H1 (cell line): ENCODE measurements at regions not wholly inside any gene's neighbourhood (a gene's known extent, or its start where the extent isn't known, plus 50 kb on each side); places are given as distances from the start of the nearest gene placed in this dataset.

Experiments used
- CTCF ChIA-PET: fragments of 300-600 bp; sonication (Branson Sonifier 250); formaldehyde crosslinking; loops from one replicate; lab custom pipeline; 2021; ENCODE audit not compliant: partially characterized antibody; lab: Charles Lee
- POLR2A ChIA-PET: fragments of 300-600 bp; sonication (Branson Sonifier 250); formaldehyde crosslinking; loops from one replicate; lab custom pipeline; 2021; ENCODE audit warnings: inconsistent platforms; ENCODE audit not compliant: partially characterized antibody; lab: Charles Lee
- DNase-seq, 2 experiments: peaks; one replicate each; pipeline versions ENCODE4 v3.0.0 to v3.0.0-alpha.2; 2010 to 2022; ENCODE audit warnings: low spot score in 2 of 2, low read depth in 1 of 2, mixed read lengths in 1 of 2
- FAIRE-seq: peaks from 2 replicates; lab custom pipeline; 2011; peaks lifted over from hg19 to GRCh38; lab: Jason Lieb, UNC
- H2AFZ ChIP-seq: 2 replicates; pipeline ENCODE4 v1.8.1; 2012; ENCODE audit warnings: low read length, inconsistent platforms
- H2AK5ac ChIP-seq: 2 replicates; pipeline ENCODE4 v1.6.1; 2013; ENCODE audit warnings: low read depth, low read length
- H2BK120ac ChIP-seq: replicated peaks from 2 replicates; pipeline ENCODE3; 2013; ENCODE audit warnings: low read depth, low read length, inconsistent platforms
- H2BK12ac ChIP-seq: 2 replicates; pipeline ENCODE4 v1.6.1; 2013; ENCODE audit warnings: low read depth, low read length
- H2BK15ac ChIP-seq: 2 replicates; pipeline ENCODE4 v1.6.1; 2013; ENCODE audit warnings: low read length
- H2BK20ac ChIP-seq: 2 replicates; pipeline ENCODE4 v1.6.1; 2013; ENCODE audit warnings: low read length
- H2BK5ac ChIP-seq: 2 replicates; pipeline ENCODE4 v1.6.1; 2013; ENCODE audit warnings: low read depth, low read length
- H3K14ac ChIP-seq: 2 replicates; pipeline ENCODE4 v1.6.1; 2013; ENCODE audit warnings: inconsistent platforms; ENCODE audit not compliant: insufficient read length
- H3K18ac ChIP-seq: 2 replicates; pipeline ENCODE4 v1.6.1; 2013; ENCODE audit warnings: low read length; ENCODE audit errors: extremely low read depth
- H3K23ac ChIP-seq: 2 replicates; pipeline ENCODE4 v1.6.1; 2013; ENCODE audit warnings: inconsistent platforms; ENCODE audit not compliant: insufficient read length
- H3K23me2 ChIP-seq: 2 replicates; pipeline ENCODE4 v1.6.1; 2013; ENCODE audit warnings: low read depth, low read length
- H3K27ac ChIP-seq: 2 replicates; pipeline ENCODE4 v1.6.1; 2011; ENCODE audit warnings: low read depth, low read length, inconsistent platforms
- H3K27me3 ChIP-seq, 4 experiments: replicated peaks in 1 of 4; 1 replicate in 1 of 4; 2 replicates in 3 of 4; pipeline versions ENCODE4 v1.6.1 to v1.8.1; 2011 to 2013; ENCODE audit warnings: low read length in 3 of 4, mild to moderate bottlenecking in 3 of 4, inconsistent platforms in 2 of 4, mixed read lengths in 2 of 4, moderate library complexity in 1 of 4; ENCODE audit not compliant: control insufficient read depth in 3 of 4, insufficient read depth in 3 of 4; ENCODE audit errors: extremely low read depth in 1 of 4
- H3K36me3 ChIP-seq, 4 experiments: 2 replicates each; pipeline versions ENCODE4 v1.6.1 to v1.8.1; 2011 to 2013; ENCODE audit warnings: mild to moderate bottlenecking in 4 of 4, low read length in 3 of 4, moderate library complexity in 2 of 4, control low read depth in 1 of 4, inconsistent platforms in 1 of 4; ENCODE audit not compliant: insufficient read depth in 4 of 4, control insufficient read depth in 2 of 4
- H3K4ac ChIP-seq: replicated peaks from 2 replicates; pipeline ENCODE3; 2013; ENCODE audit warnings: low read length, low read depth, mixed read lengths, inconsistent platforms; ENCODE audit not compliant: insufficient read length
- H3K4me1 ChIP-seq, 4 experiments: replicated peaks in 1 of 4; 1 replicate in 1 of 4; 2 replicates in 3 of 4; pipeline versions ENCODE4 v1.6.1 to v1.8.1; 2011 to 2013; ENCODE audit warnings: low read length in 3 of 4, inconsistent platforms in 2 of 4, mixed read lengths in 1 of 4; ENCODE audit not compliant: insufficient read depth in 4 of 4, control insufficient read depth in 3 of 4
- H3K4me2 ChIP-seq, 2 experiments: 2 replicates each; pipeline versions ENCODE4 v1.6.1 to v1.8.1; 2011 to 2013; ENCODE audit warnings: low read depth in 2 of 2, low read length in 2 of 2, control low read depth in 1 of 2, inconsistent platforms in 1 of 2, mild to moderate bottlenecking in 1 of 2; ENCODE audit not compliant: insufficient read depth in 1 of 2
- H3K4me3 ChIP-seq, 4 experiments: fragments of 200-600, 300-600 bp in 1 of 4; sonication (generic), shearing (Covaris generic), sonication (Bioruptor Twin) in 1 of 4; 2 replicates each; pipeline versions ENCODE4 v1.5.1 to v1.8.1; 2011 to 2016; ENCODE audit warnings: low read length in 4 of 4, low read depth in 3 of 4, control low read depth in 2 of 4, inconsistent platforms in 2 of 4, mild to moderate bottlenecking in 2 of 4, mixed read lengths in 1 of 4, moderate library complexity in 1 of 4; ENCODE audit not compliant: insufficient read depth in 2 of 4; ENCODE audit errors: extremely low read depth in 1 of 4
- H3K56ac ChIP-seq: replicated peaks from 2 replicates; pipeline ENCODE3; 2013; ENCODE audit warnings: low read depth, mild to moderate bottlenecking, mixed read lengths, low read length, inconsistent platforms; ENCODE audit not compliant: insufficient read length
- H3K79me1 ChIP-seq: 2 replicates; pipeline ENCODE4 v1.6.1; 2013; ENCODE audit warnings: low read depth, low read length, control low read depth
- H3K79me2 ChIP-seq, 2 experiments: 2 replicates each; pipeline versions ENCODE4 v1.6.1 to v1.8.1; 2012 to 2013; ENCODE audit warnings: low read length in 2 of 2, mild to moderate bottlenecking in 2 of 2, inconsistent platforms in 1 of 2; ENCODE audit not compliant: insufficient read depth in 2 of 2, control insufficient read depth in 1 of 2
- H3K9ac ChIP-seq, 4 experiments: replicated peaks in 1 of 4; 1 replicate in 1 of 4; 2 replicates in 3 of 4; pipeline versions ENCODE4 v1.6.1 to v1.8.1; 2011 to 2013; ENCODE audit warnings: low read depth in 3 of 4, low read length in 3 of 4, control low read depth in 2 of 4, mild to moderate bottlenecking in 2 of 4, moderate library complexity in 2 of 4, inconsistent platforms in 1 of 4; ENCODE audit errors: extremely low read depth in 1 of 4
- H3K9me3 ChIP-seq, 2 experiments: 2 replicates each; pipeline versions ENCODE4 v1.6.1 to v1.8.1; 2012 to 2013; ENCODE audit warnings: mild to moderate bottlenecking in 2 of 2, moderate library complexity in 2 of 2, control low read depth in 1 of 2, inconsistent platforms in 1 of 2, low read depth in 1 of 2, low read length in 1 of 2, mixed read lengths in 1 of 2; ENCODE audit not compliant: insufficient read depth in 2 of 2
- H4K20me1 ChIP-seq, 2 experiments: replicated peaks in 1 of 2; 2 replicates each; pipeline versions ENCODE3 to v1.8.1; 2011 to 2013; ENCODE audit warnings: inconsistent platforms in 2 of 2, low read length in 2 of 2, mild to moderate bottlenecking in 1 of 2; ENCODE audit not compliant: insufficient read depth in 2 of 2, control insufficient read depth in 1 of 2
- H4K5ac ChIP-seq: 2 replicates; pipeline ENCODE4 v1.6.1; 2013; ENCODE audit warnings: low read length, low read depth, mixed read lengths, inconsistent platforms; ENCODE audit not compliant: insufficient read length
- H4K8ac ChIP-seq: 2 replicates; pipeline ENCODE4 v1.8.0; 2013; ENCODE audit warnings: mild to moderate bottlenecking, moderate library complexity, low read length, inconsistent platforms; ENCODE audit not compliant: insufficient read depth; ENCODE audit errors: extremely low read depth
- H4K91ac ChIP-seq: replicated peaks from 2 replicates; pipeline ENCODE3; 2013; ENCODE audit warnings: low read length, mixed read lengths, inconsistent platforms; ENCODE audit not compliant: insufficient read length
- CBX5 ChIP-seq: fragments of 300-800, 300-1000 bp; sonication (generic); IDR thresholded peaks from 2 replicates; pipeline ENCODE4 v1.7.1; 2016; ENCODE audit warnings: antibody characterized with exemption, low read length, low read depth
- CTBP2 ChIP-seq: IDR thresholded peaks from 2 replicates; pipeline ENCODE4 v1.7.0; 2011; ENCODE audit warnings: borderline replicate concordance, mild to moderate bottlenecking, moderate library complexity, mixed read lengths, low read length; ENCODE audit not compliant: insufficient read depth, insufficient read length
- GTF2F1 ChIP-seq: IDR thresholded peaks from 2 replicates; pipeline ENCODE4 v1.6.1; 2012; ENCODE audit warnings: low read depth, low read length, improper control_type of control experiment, borderline replicate concordance
- HDAC2 ChIP-seq, 2 experiments: fragments of 300-600 bp in 1 of 2; sonication (generic) in 1 of 2; IDR thresholded peaks; 2 replicates each; pipeline ENCODE4 v1.6.1; 2011 to 2012; ENCODE audit warnings: low read depth in 2 of 2, low read length in 2 of 2, mild to moderate bottlenecking in 2 of 2, moderate library complexity in 2 of 2, borderline replicate concordance in 1 of 2, inconsistent platforms in 1 of 2
- HDAC6 ChIP-seq: IDR thresholded peaks from one replicate; pipeline ENCODE4 v1.7.1; 2012; ENCODE audit warnings: low read depth, mild to moderate bottlenecking, inconsistent platforms, low read length, moderate library complexity
- NANOG ChIP-seq: IDR thresholded peaks from 2 replicates; pipeline ENCODE4 v1.6.1; 2011; ENCODE audit warnings: low read length, low read depth, mild to moderate bottlenecking, inconsistent platforms; ENCODE audit not compliant: insufficient read depth, poor library complexity, severe bottlenecking
- POLR2AphosphoS5 ChIP-seq: IDR thresholded peaks from 2 replicates; pipeline ENCODE4 v1.6.1; 2011; ENCODE audit warnings: low read depth, low read length
- RFX5 ChIP-seq: IDR thresholded peaks from 2 replicates; pipeline ENCODE4 v1.6.1; 2011; ENCODE audit warnings: low read depth, low read length, improper control_type of control experiment, borderline replicate concordance
- WGBS, 2 experiments: shearing (Covaris generic) in 1 of 2; methylation state at CpG; one replicate each; pipeline versions ENCODE4 v1.1.6 to v1.1.7; 2013 to 2015; ENCODE audit warnings: low lambda C conversion rate in 2 of 2, mixed read lengths in 2 of 2, inconsistent platforms in 1 of 2, low coverage in 1 of 2, missing lambda C conversion rate in 1 of 2; ENCODE audit not compliant: insufficient replicate concordance in 2 of 2, insufficient coverage in 1 of 2, insufficient read length in 1 of 2; ENCODE audit errors: extremely low coverage in 1 of 2, missing lambda C conversion rate in 1 of 2; 5-methylcytosine and 5-hydroxymethylcytosine counted together
- TF ChIP-seq, protein P1 (sequence below): IDR thresholded peaks from 2 replicates; pipeline ENCODE4 v1.6.1; 2011; ENCODE audit warnings: low read length, improper control_type of control experiment

DNA sequence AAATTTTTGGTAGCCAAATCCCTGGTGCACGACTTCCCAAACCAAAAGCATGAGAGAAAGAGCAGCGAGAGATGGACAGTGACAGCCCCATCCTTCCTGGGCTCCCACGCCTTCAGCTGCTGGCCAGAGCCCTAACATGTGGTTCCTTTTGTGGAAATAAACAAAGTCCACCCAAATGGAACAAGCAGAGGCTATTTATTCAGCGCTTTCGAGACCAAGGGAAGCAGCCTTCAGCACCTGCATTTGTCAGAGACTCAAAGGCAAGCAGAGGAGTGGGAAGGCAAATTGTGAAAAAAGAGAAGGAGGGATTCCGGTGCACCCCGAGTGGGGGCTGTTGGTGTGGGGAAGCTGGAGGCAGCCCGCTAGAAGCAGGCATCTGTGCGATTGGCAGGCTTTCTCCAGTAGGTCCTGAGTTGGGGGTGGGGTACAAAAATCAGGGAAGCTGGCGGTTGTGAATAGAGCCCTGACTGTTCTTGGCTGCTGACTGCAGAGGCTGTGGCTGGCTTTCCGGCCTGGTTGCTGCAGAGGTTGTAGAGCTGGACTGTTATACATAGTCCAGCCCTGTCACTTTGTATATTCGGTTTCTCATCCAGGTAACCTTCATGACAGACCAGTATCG is 427.2 kb downstream of the OCA2 start:
- WGBS, 2 experiments, result 83% methylated on average over 13 of the region's 13 CpGs; no CpG with 5 or more reads in 1 of the 2 experiments
- TF ChIP-seq NANOG (no peak), HDAC2 (IDR thresholded peaks at IDR 0.05; ENCODE audit: borderline replicate concordance in 1 of 2, low read depth in 2 of 2, low read length in 2 of 2) (no peak), RFX5 (no peak), CBX5 (no peak), CTBP2 (no peak), POLR2AphosphoS5 (no peak), GTF2F1 (no peak), HDAC6 (no peak)
- TF ChIP-seq, protein P1, sequence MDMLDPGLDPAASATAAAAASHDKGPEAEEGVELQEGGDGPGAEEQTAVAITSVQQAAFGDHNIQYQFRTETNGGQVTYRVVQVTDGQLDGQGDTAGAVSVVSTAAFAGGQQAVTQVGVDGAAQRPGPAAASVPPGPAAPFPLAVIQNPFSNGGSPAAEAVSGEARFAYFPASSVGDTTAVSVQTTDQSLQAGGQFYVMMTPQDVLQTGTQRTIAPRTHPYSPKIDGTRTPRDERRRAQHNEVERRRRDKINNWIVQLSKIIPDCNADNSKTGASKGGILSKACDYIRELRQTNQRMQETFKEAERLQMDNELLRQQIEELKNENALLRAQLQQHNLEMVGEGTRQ, result no peak

More for the DNA sequence above, 427.2 kb downstream of the OCA2 start:
- H3K79me1 ChIP-seq, result 0 out of 2 replicates have a peak, but pooled peaks cover 2% of the 10 kb centered on the region
- no peaks in the 10 kb centered on the region; a peak in 1 of 7 replicates for H3K27me3 ChIP-seq
- H2AK5ac ChIP-seq, result no peak overlapping the region
- no peak overlapping the region for H3K9ac ChIP-seq
- H3K36me3 ChIP-seq, result no peaks in the 10 kb centered on the region
- H3K4me3 ChIP-seq, result no peak overlapping the region
- H2BK15ac ChIP-seq, result no peak overlapping the region
- no peak overlapping the region for H3K56ac ChIP-seq
- H3K4ac ChIP-seq, result no peak overlapping the region
- H3K4me1 ChIP-seq, result no peaks in the 10 kb centered on the region; a peak in 1 of 7 replicates
- no peaks in the 10 kb centered on the region for H3K79me2 ChIP-seq
- no peak overlapping the region for H3K4me2 ChIP-seq
- H4K8ac ChIP-seq, result no peak overlapping the region
- FAIRE-seq (no peak), DNase-seq (no peak)
- peaks cover 0 to 6% of the 10 kb centered on the region in 2 experiments for H4K20me1 ChIP-seq
- no peak overlapping the region for H2BK120ac ChIP-seq
- no peak overlapping the region for H2BK12ac ChIP-seq
- POLR2A ChIA-PET, result no interaction called here
- H2AFZ ChIP-seq, result no peak overlapping the region; the same call in 1 of the 2 replicates
- CTCF ChIA-PET, result interaction anchor here (0.6 kb wide), 1 partner anchor 28 kb away, joined by 3 read pairs; no protein-coding TSS in a partner anchor
- H4K5ac ChIP-seq, result no peak overlapping the region
- H3K9me3 ChIP-seq, result no peaks in the 10 kb centered on the region
- H2BK5ac ChIP-seq, result no peak overlapping the region
- no peak overlapping the region for H3K23ac ChIP-seq
- H4K91ac ChIP-seq, result no peak overlapping the region
- H3K23me2 ChIP-seq, result no peaks in the 10 kb centered on the region
- no peak overlapping the region for H3K18ac ChIP-seq
- no peak overlapping the region for H3K14ac ChIP-seq
- H2BK20ac ChIP-seq, result no peak overlapping the region
- no peak overlapping the region for H3K27ac ChIP-seq
